Activated CD8-positive, alpha-beta memory T cell treated with anti-CD3 and anti-CD28 coated beads for 48 hours (primary cell): ENCODE measurements at regions not wholly inside any gene's neighbourhood (a gene's known extent, or its start where the extent isn't known, plus 50 kb on each side); places are given as distances from the start of the nearest gene placed in this dataset.
"Not testable (repeated sequence)": the region's sequence is repeated elsewhere in the genome, so short reads cannot be mapped to it uniquely, and the experiment has no call there.

Experiments used
- DNase-seq, 3 experiments: peaks; one replicate each; pipeline ENCODE4 v3.0.0-alpha.2; 2020; ENCODE audit warnings: low read depth in 2 of 3, low spot score in 2 of 3

DNA sequence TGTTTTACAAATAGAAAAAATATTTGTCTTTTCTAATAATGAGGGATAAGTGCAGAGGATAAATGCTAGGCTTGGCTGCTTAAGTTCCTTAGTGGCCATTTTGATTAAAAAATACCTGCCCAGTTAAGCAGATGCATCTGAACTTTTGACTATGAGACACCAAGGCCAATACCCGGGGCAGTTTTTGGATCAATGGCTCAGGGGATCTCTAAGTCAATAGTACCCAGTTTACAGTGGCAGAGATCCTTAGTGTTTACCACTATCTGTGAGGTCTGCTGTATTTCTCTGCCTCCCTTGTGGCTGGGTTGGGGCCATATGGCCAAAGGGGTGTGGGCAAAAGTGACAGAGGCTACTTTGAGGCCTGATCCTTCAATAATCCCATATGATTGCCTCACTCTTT, 184.5 kb upstream of the MAST4 start:
- no peak for DNase-seq

- DNase-seq = no peak
Observed at GRCh38 chr5:66413931-66414330, 182.3 kb upstream of the MAST4 start.

DNA sequence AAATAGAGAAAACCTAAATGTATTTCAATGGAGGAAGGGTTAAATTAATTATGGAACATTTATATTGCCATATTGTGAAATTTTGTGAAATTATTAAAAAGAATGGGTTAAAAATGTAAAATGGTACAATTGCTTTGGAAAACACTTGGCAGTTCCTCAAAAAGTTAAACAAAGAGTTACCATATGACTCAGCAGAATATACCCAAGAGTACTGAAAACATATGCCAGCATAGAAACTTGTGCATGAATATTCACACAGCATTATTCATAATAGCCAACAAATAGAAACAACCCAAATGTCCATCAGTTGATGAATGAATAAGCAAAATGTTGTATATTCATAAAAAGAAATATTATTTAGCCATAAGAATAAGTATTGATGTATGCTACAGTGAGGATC, 181.0 kb upstream of the MAST4 start:
- DNase-seq = no peak

- DNase-seq = no peak
Observed at GRCh38 chr5:66416698-66417097, 179.5 kb upstream of the MAST4 start.

- no peak for DNase-seq
Observed at GRCh38 chr5:66417781-66418180, 178.4 kb upstream of the MAST4 start.

DNA sequence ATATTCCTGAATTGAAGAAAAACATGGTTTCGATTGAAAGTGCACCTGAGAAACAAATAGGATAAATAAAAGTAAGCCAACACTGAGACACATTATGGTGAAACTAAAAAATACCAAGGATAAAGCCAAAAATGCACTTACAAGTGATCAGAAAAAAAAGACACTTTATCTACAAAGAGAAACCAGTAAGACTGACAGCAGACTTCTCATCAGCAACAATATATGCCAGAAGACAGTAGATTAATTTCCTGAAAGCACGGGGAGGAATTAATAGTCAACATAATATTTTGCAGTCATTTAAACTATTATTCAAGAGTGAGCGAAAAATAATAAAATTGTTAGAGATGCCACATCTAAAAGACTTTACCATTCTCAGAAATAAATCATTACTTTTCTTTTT, 172.7 kb upstream of the MAST4 start:
- no peak for DNase-seq

GRCh38 chr5:66425842-66426241, 170.4 kb upstream of the MAST4 start:
- no peak for DNase-seq

DNA sequence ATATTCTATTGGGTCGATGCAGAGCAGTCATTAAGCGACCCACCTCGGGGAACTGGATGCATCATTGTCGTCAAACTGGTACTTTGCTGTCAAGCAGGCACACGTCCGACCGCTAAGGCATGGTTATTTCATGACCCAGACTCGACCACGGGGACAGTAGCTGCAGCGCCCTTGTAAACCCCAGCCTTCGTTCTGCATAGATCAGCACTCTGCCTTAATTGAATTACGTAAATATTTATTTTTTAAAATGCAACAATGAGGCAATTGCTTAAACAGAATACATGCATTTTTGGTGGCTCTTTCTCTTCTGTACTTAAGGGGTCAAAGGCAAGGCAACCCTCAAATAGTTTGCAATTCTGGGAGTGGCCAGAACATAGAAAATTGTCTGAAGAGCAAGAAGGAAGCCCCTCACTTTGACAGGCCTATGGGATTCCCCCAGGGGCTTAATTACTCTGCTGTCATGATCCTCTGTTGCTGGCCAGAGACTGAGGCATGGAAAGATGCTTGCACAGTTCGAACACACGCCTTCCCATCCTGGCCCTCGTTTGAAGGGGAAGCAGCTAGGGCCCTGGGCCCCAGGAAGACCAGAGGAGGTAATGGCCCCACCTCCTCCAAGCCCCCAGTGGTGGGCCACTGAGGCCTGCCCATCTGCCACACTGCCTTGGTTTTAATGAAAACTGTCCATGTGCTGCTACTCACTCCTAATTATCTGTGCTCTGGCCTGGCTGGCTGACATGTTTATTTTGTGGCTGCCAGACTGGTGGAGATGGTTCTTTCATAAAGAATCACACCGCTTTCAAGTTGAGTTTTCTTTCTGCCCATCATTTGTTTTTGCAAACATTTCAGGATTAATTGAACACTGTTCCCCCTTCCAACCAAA, 169.7 kb upstream of the MAST4 start:
- DNase-seq = no peak

DNA sequence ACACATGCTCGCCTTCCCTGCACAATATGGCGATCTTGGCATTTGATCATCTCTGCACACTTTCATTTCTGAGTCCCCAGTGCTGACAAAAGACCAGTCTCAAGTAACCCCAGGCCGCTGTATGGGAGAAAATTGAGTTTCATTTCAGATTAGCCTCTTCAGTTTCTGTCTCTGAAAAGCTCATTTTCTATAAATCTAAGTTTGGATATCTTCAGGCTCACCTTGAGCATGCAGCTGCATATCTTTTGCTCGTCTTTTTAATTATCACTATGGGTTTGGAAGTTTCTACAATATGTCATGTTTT, 169.1 kb upstream of the MAST4 start:
- DNase-seq = no peak

GRCh38 chr5:66436721-66437120, 159.5 kb upstream of the MAST4 start:
- DNase-seq = no peak

DNA sequence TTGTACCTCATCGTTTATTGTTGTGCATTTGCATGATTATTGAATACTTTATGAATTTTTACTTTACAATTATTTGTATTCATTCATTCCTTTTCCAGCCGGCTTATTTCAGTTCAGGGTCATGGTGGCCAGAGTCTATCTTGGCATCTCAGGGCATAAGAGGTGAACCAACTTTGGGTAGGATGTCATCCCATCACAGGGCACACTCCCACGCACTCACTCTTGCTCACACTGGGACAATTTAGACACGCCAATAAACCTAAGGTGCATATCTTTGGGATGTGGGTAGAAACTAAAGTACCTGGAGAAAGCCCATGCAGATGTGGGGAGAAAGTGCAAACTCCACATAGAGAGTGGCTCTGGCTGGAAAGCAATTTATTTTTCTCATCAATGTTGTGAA, 158.1 kb upstream of the MAST4 start:
- no peak for DNase-seq

DNA sequence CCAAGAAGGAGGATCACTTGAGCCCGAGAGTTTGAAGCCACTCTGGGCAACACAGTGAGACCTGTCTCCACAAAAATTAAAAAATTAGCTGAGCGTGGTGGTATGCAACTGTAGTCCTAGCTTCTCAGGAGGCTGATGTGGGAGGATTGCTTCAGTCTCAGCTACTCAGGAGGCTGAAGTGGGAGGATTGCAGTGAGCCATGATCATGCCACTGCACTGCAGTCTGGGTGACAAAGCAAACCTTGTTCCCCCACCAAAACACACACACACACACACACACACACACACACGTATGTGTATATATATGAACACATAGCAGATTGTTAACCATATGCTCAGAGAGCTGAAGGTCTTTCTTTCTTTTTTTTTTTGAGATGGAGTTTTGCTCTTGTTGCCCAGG, 157.5 kb upstream of the MAST4 start:
- no peak for DNase-seq

DNA sequence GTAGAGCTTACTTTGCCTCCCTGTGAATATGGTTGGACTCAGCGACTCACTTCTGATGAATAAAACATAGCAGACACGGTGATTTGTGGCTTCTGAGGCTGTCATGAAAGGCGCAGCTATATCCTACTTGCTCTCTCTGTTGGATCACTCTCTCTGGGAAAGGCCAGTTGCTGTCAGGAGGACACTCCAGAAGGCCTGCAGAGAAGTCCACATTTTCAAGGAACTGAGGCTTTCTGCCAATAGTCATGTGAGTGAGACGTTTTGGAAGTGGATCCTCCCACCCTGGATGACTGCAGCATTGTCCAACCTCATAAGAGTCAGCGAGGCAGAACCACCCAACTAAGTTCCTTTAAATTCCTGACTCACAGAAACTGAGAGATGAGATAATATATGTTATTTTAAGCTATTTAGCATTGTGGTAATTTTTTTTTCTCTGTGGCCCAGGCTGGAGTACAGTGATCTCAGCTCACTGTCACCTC, 156.0 kb upstream of the MAST4 start:
- DNase-seq = peak in 1 of 3 experiments; percentile 3

- DNase-seq = no peak
Observed at GRCh38 chr5:66441351-66441750, 154.8 kb upstream of the MAST4 start.

GRCh38 chr5:66442951-66443445, 153.2 kb upstream of the MAST4 start:
- DNase-seq = no peak

DNA sequence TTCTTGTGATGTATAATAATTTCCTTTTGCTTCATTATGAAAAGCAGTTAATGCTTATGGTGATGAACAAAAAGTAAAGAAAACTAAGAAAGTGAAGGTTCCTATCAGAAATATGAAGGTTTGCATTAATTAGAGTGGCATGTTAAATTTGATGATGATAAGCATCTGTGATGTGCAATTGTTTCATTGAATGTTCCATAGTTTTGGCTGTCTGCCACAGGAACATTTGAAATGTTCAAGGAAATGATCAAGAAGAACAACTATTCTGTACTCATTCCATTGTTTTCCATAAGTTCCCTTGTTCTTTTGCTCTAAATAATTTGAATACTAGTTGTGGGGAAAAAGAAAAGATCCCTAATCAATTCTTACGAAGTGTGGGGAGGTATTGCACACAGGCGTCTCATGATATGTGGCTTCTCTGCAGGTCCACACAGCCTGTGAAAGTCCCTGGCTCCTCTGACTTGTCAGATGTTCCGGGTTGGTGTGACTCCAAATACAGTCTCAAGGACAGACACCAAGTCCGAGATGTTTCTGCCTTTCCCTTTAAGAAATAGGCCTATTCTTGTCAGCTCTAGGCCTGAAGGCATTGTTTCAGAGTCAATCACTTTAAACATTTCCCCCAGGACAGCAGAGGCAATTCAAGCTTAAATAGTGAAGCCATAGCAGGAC, 152.6 kb upstream of the MAST4 start:
- no peak for DNase-seq

DNA sequence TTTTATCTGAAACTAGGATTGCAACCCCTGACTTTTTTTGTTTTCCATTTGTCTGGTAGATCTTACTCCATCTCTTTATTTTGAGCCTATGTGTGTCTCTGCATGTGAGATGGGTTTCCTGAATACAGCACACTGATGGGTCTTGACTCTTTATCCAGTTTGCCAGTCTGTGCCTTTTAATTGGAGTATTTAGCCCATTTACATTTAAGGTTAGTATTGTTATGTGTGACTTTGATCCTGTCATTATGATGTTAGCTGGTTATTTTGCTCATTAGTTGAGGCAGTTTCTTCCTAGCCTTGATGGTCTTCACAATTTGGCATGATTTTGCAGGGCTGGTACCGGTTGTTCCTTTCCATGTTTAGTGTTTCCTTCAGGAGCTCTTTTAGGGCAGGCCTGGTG, 148.1 kb upstream of the MAST4 start:
- DNase-seq = not testable (repeated sequence)

DNA sequence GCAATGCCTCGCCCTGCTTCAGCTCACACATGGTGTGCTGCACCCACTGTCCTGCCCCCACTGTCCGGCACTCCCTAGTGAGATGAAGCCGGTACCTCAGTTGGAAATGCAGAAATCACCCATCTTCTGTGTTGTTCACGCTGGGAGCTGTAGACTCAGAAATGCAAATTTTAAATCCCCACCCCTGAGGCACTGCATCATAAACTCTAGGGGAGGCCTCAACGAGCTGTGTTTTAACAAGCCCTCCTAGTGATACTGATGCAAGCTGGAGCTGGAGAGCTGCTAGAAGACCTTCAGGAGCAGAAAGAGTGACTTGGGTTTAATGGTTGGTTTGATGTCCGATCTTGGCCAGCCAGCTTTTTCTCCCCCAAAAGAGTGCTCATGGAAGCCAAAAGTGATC, 146.0 kb upstream of the MAST4 start:
- no peak for DNase-seq

GRCh38 chr5:66450988-66451387, 145.2 kb upstream of the MAST4 start:
- DNase-seq = no peak

- no peak for DNase-seq
Observed at GRCh38 chr5:66452109-66452508, 144.1 kb upstream of the MAST4 start.

DNA sequence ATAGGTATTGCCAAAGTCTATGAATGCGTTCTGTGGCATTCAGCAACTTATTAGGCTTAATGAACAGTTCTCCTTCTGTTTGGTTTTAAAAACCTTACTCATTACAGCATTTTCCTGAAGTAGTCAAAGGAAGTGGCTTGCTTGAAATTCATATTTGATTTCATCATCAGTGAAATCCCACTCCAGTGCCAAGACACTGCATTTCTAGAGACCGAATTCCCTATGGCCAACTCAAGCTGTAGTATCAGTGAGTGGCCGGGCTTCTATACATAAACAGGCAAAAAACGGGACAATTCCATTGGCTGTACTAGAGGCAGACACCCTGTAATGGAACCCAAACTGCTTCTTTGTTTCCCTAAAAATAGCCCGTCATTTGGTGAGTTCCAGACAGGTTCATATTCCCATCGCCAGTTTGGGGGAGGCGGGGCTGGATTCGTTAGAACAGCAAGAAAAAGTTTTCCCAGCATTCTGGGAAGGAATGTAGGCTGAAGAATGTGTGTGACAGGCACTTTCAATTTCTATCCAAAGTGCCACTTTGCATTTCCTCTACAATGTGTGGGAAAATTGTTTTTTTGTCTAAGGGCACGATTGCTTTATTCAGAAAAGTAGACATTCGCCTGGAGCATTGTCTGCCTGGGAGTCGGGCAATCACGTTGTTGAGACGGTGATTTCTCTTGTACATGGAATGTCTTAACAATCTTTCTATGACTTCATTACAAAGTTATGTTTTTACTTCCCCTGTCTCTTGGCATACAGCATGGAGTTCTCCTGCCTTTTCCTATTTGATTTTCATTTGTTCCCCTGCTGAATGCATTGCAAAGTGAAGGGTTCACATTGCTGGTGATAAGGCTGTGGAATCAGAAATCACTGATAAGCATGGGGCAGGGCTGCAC, 141.8 kb upstream of the MAST4 start:
- DNase-seq = no peak

DNA sequence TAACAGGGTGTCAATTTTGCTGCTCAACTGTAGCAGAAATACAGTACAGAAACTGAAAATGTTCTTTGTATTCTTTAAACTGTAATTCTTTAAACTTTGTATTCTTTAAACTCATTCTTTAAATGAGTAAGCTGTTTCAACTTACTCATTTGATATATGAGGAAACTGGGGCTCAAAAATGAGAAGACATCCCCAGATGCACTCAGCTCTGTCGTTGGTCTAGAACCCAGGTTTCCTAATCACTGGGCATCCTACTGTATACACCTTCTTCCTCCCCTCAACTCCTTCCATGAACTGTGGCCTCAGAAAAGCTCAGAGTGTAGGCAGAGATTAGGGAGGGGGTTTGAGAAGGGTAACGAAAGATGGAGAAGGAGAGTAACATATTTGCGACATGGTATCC, 136.5 kb upstream of the MAST4 start:
- DNase-seq = no peak
